Osteoblast (primary cell): ENCODE measurements at regions not wholly inside any gene's neighbourhood (a gene's known extent, or its start where the extent isn't known, plus 50 kb on each side); places are given as distances from the start of the nearest gene placed in this dataset.
A peak's percentile ranks its signal among the peaks of the same experiment; 100 is the strongest.

ENCODE experiments used
- DNase-seq: peaks from one replicate; pipeline ENCODE4 v3.0.0; 2011; ENCODE audit warnings: low spot score, mixed read lengths; ENCODE audit not compliant: insufficient read length; ENCODE audit errors: missing footprints
- H2AFZ ChIP-seq: 2 replicates; pipeline ENCODE4 v1.6.0; 2011; ENCODE audit warnings: mild to moderate bottlenecking, low read length
- H3K27ac ChIP-seq: 2 replicates; pipeline ENCODE4 v1.5.1; 2011; ENCODE audit warnings: mild to moderate bottlenecking, low read depth, low read length, moderate library complexity
- H3K27me3 ChIP-seq: 2 replicates; pipeline ENCODE4 v1.6.0; 2012; ENCODE audit warnings: mild to moderate bottlenecking, control low read depth, inconsistent platforms, low read length, moderate library complexity; ENCODE audit not compliant: insufficient read depth
- H3K36me3 ChIP-seq: 2 replicates; pipeline ENCODE4 v1.5.1; 2011; ENCODE audit warnings: mild to moderate bottlenecking, low read length, control low read depth, moderate library complexity; ENCODE audit not compliant: insufficient read depth
- H3K4me1 ChIP-seq: 2 replicates; pipeline ENCODE4 v1.5.1; 2011; ENCODE audit warnings: mild to moderate bottlenecking, low read length, control low read depth, moderate library complexity; ENCODE audit not compliant: insufficient read depth
- H3K4me2 ChIP-seq: 2 replicates; pipeline ENCODE4 v1.6.0; 2011; ENCODE audit warnings: mild to moderate bottlenecking, low read length; ENCODE audit not compliant: insufficient read depth
- H3K4me3 ChIP-seq: fragments of 200-600 bp; sonication (generic); 3 replicates; pipeline ENCODE4 v1.5.1; 2012; ENCODE audit warnings: mild to moderate bottlenecking, low read length, inconsistent platforms; ENCODE audit not compliant: insufficient read depth
- H3K79me2 ChIP-seq: 2 replicates; pipeline ENCODE4 v1.6.0; 2012; ENCODE audit warnings: mild to moderate bottlenecking, low read length, control low read depth, inconsistent platforms; ENCODE audit not compliant: insufficient read depth
- H3K9me3 ChIP-seq: 2 replicates; pipeline ENCODE4 v1.5.1; 2011; ENCODE audit warnings: low read depth, low read length, control low read depth
- H4K20me1 ChIP-seq: 2 replicates; pipeline ENCODE4 v1.6.0; 2012; ENCODE audit warnings: mild to moderate bottlenecking, low read length, control low read depth; ENCODE audit not compliant: insufficient read depth
- CTCF ChIP-seq: IDR thresholded peaks from 2 replicates; pipeline ENCODE4 v1.5.1; 2011; ENCODE audit warnings: mild to moderate bottlenecking, low read depth, low read length, moderate library complexity; ENCODE audit errors: extremely low read depth

GRCh38 chr1:172967936-172968335 lies 82.8 kb downstream of the TNFSF18 start:
- H3K4me3 ChIP-seq: no peak overlapping the region
- no peaks in the 10 kb centered on the region for H3K36me3 ChIP-seq
- DNase-seq: no peak
- no peak overlapping the region for H3K4me2 ChIP-seq
- H3K79me2 ChIP-seq: no peaks in the 10 kb centered on the region
- H4K20me1 ChIP-seq: no peaks in the 10 kb centered on the region
- H2AFZ ChIP-seq: no peak overlapping the region
- no peaks in the 10 kb centered on the region for H3K27me3 ChIP-seq
- H3K4me1 ChIP-seq: peaks cover 20% of the 10 kb centered on the region
- H3K9me3 ChIP-seq: no peaks in the 10 kb centered on the region
- no peak for TF ChIP-seq CTCF
- H3K27ac ChIP-seq: peak overlapping the region; percentile 31

GRCh38 chr1:172969611-172970010 lies 81.1 kb downstream of the TNFSF18 start:
- Histone ChIP-seq H3K27ac (peak overlapping the region; percentile 46), H2AFZ (no peak overlapping the region), H3K36me3 (no peaks in the 10 kb centered on the region), H3K9me3 (no peaks in the 10 kb centered on the region), H3K4me3 (no peak overlapping the region), H3K79me2 (no peaks in the 10 kb centered on the region), H4K20me1 (no peaks in the 10 kb centered on the region), H3K27me3 (no peaks in the 10 kb centered on the region), H3K4me2 (no peak overlapping the region), H3K4me1 (peaks cover 24% of the 10 kb centered on the region)
- no peak for TF ChIP-seq CTCF
- peak; percentile 74 for DNase-seq

GRCh38 chr1:172970186-172970585 lies 80.6 kb downstream of the TNFSF18 start:
- Histone ChIP-seq H3K9me3 (no peaks in the 10 kb centered on the region), H4K20me1 (no peaks in the 10 kb centered on the region), H3K4me1 (peaks cover 24% of the 10 kb centered on the region), H3K79me2 (no peaks in the 10 kb centered on the region), H3K27me3 (no peaks in the 10 kb centered on the region), H3K4me3 (no peak overlapping the region), H3K36me3 (no peaks in the 10 kb centered on the region), H2AFZ (no peak overlapping the region), H3K4me2 (no peak overlapping the region), H3K27ac (peak overlapping the region; percentile 46)
- DNase-seq: no peak
- no peak for TF ChIP-seq CTCF

GRCh38 chr1:172971241-172971640 lies 79.5 kb downstream of the TNFSF18 start:
- no peak for TF ChIP-seq CTCF
- Histone ChIP-seq H3K4me3 (no peak overlapping the region), H3K27ac (no peak overlapping the region), H3K9me3 (no peaks in the 10 kb centered on the region), H4K20me1 (no peaks in the 10 kb centered on the region), H3K27me3 (no peaks in the 10 kb centered on the region), H3K36me3 (no peaks in the 10 kb centered on the region), H3K79me2 (no peaks in the 10 kb centered on the region), H3K4me2 (no peak overlapping the region), H2AFZ (peak overlapping the region; percentile 10), H3K4me1 (peaks cover 31% of the 10 kb centered on the region)
- peak; percentile 58 for DNase-seq
